ENCODE measurements at regions not wholly inside any gene's neighbourhood (a gene's known extent, or its start where the extent isn't known, plus 50 kb on each side); places are given as distances from the start of the nearest gene placed in this dataset.

- no peaks in the 10 kb centered on the region for H3K79me2 ChIP-seq (ENCODE audit: low read length)
- H3K4me1 ChIP-seq (ENCODE audit: low read length): no peaks in the 10 kb centered on the region
- no peak overlapping the region for H3K9ac ChIP-seq (ENCODE audit: low read length)
- no peak overlapping the region for H3K4me3 ChIP-seq (ENCODE audit: low read length)
- H3K9me3 ChIP-seq (ENCODE audit: insufficient read depth, low read length): no peaks in the 10 kb centered on the region
- H2AFZ ChIP-seq (ENCODE audit: low read depth, low read length): no peak overlapping the region
- no peak overlapping the region for H3K27ac ChIP-seq (ENCODE audit: low read length)
- no peaks in the 10 kb centered on the region for H3K36me3 ChIP-seq (replicated peaks; ENCODE audit: low read depth, low read length)
- no peaks in the 10 kb centered on the region for H3K27me3 ChIP-seq (ENCODE audit: low read depth, low read length)
- H4K20me1 ChIP-seq (ENCODE audit: insufficient read depth, low read length): no peaks in the 10 kb centered on the region
- H3K4me2 ChIP-seq (ENCODE audit: low read length): no peak overlapping the region
- TF ChIP-seq CTCF (IDR thresholded peaks at IDR 0.05; ENCODE audit: low read depth, low read length) (no peak), EZH2phosphoT487 (IDR thresholded peaks at IDR 0.05; ENCODE audit: low read depth) (no peak)
These were observed 92.5 kb upstream of the VEGFC start for GRCh38 chr4:176885224-176885623.

GRCh38 chr4:176886135-176886534 lies 93.4 kb upstream of the VEGFC start:
- Histone ChIP-seq H2AFZ (ENCODE audit: low read depth, low read length) (no peak overlapping the region), H3K27ac (ENCODE audit: low read length) (no peak overlapping the region), H3K9me3 (ENCODE audit: insufficient read depth, low read length) (no peaks in the 10 kb centered on the region), H4K20me1 (ENCODE audit: insufficient read depth, low read length) (no peaks in the 10 kb centered on the region), H3K4me2 (ENCODE audit: low read length) (no peak overlapping the region), H3K4me1 (ENCODE audit: low read length) (no peaks in the 10 kb centered on the region), H3K79me2 (ENCODE audit: low read length) (no peaks in the 10 kb centered on the region), H3K27me3 (ENCODE audit: low read depth, low read length) (no peaks in the 10 kb centered on the region), H3K4me3 (ENCODE audit: low read length) (no peak overlapping the region), H3K36me3 (replicated peaks; ENCODE audit: low read depth, low read length) (no peaks in the 10 kb centered on the region), H3K9ac (ENCODE audit: low read length) (no peak overlapping the region)
- TF ChIP-seq EZH2phosphoT487 (IDR thresholded peaks at IDR 0.05; ENCODE audit: low read depth) (no peak), CTCF (IDR thresholded peaks at IDR 0.05; ENCODE audit: low read depth, low read length) (no peak)

- Histone ChIP-seq H3K79me2 (ENCODE audit: low read length) (no peaks in the 10 kb centered on the region), H3K4me1 (ENCODE audit: low read length) (peaks cover under 1% of the 10 kb centered on the region; the same call in 1 of the 2 replicates), H3K27ac (ENCODE audit: low read length) (no peak overlapping the region), H3K36me3 (replicated peaks; ENCODE audit: low read depth, low read length) (no peaks in the 10 kb centered on the region), H3K9me3 (ENCODE audit: insufficient read depth, low read length) (no peaks in the 10 kb centered on the region), H3K27me3 (ENCODE audit: low read depth, low read length) (no peaks in the 10 kb centered on the region), H2AFZ (ENCODE audit: low read depth, low read length) (no peak overlapping the region), H3K4me3 (ENCODE audit: low read length) (no peak overlapping the region), H3K4me2 (ENCODE audit: low read length) (no peak overlapping the region), H4K20me1 (ENCODE audit: insufficient read depth, low read length) (no peaks in the 10 kb centered on the region), H3K9ac (ENCODE audit: low read length) (no peak overlapping the region)
- TF ChIP-seq EZH2phosphoT487 (IDR thresholded peaks at IDR 0.05; ENCODE audit: low read depth): no peak
- TF ChIP-seq CTCF (IDR thresholded peaks at IDR 0.05; ENCODE audit: low read depth, low read length): no peak
These were observed 97.1 kb upstream of the VEGFC start for GRCh38 chr4:176889776-176890175.

- no peaks in the 10 kb centered on the region for H3K9me3 ChIP-seq (ENCODE audit: insufficient read depth, low read length)
- H4K20me1 ChIP-seq (ENCODE audit: insufficient read depth, low read length): no peaks in the 10 kb centered on the region
- H2AFZ ChIP-seq (ENCODE audit: low read depth, low read length): no peak overlapping the region
- H3K4me3 ChIP-seq (ENCODE audit: low read length): no peak overlapping the region
- H3K9ac ChIP-seq (ENCODE audit: low read length): no peak overlapping the region
- no peaks in the 10 kb centered on the region; the same call in 1 of the 2 replicates for H3K27me3 ChIP-seq (ENCODE audit: low read depth, low read length)
- H3K79me2 ChIP-seq (ENCODE audit: low read length): no peaks in the 10 kb centered on the region
- no peak overlapping the region for H3K4me2 ChIP-seq (ENCODE audit: low read length)
- no peak overlapping the region for H3K27ac ChIP-seq (ENCODE audit: low read length)
- no peaks in the 10 kb centered on the region for H3K36me3 ChIP-seq (replicated peaks; ENCODE audit: low read depth, low read length)
- TF ChIP-seq CTCF (IDR thresholded peaks at IDR 0.05; ENCODE audit: low read depth, low read length): no peak
- peaks cover 11% of the 10 kb centered on the region for H3K4me1 ChIP-seq (ENCODE audit: low read length)
These were observed 101.8 kb upstream of the VEGFC start for GRCh38 chr4:176894498-176894897.
